ENCODE measurements at regions not wholly inside any gene's neighbourhood (a gene's known extent, or its start where the extent isn't known, plus 50 kb on each side); places are given as distances from the start of the nearest gene placed in this dataset.

- TF ChIP-seq CTCF (IDR thresholded peaks at IDR 0.05; ENCODE audit: low read length): no peak
- TF ChIP-seq EZH2phosphoT487 (IDR thresholded peaks at IDR 0.05; ENCODE audit: low read length): no peak
- no peak for TF ChIP-seq EZH2 (optimal IDR thresholded peaks at IDR 0.05; ENCODE audit: low read depth, low read length)
Measured at GRCh38 chr9:92196909-92197308, 81.7 kb upstream of the SPTLC1 start.
